Femur (tissue), 1 donor: ENCODE measurements at regions not wholly inside any gene's neighbourhood (a gene's known extent, or its start where the extent isn't known, plus 50 kb on each side); places are given as distances from the start of the nearest gene placed in this dataset.
"Not testable (repeated sequence)": the region's sequence is repeated elsewhere in the genome, so short reads cannot be mapped to it uniquely, and the experiment has no call there.

Experiments used
- DNase-seq: peaks from one replicate; pipeline ENCODE4 v3.0.0-alpha.2; 2017

DNA sequence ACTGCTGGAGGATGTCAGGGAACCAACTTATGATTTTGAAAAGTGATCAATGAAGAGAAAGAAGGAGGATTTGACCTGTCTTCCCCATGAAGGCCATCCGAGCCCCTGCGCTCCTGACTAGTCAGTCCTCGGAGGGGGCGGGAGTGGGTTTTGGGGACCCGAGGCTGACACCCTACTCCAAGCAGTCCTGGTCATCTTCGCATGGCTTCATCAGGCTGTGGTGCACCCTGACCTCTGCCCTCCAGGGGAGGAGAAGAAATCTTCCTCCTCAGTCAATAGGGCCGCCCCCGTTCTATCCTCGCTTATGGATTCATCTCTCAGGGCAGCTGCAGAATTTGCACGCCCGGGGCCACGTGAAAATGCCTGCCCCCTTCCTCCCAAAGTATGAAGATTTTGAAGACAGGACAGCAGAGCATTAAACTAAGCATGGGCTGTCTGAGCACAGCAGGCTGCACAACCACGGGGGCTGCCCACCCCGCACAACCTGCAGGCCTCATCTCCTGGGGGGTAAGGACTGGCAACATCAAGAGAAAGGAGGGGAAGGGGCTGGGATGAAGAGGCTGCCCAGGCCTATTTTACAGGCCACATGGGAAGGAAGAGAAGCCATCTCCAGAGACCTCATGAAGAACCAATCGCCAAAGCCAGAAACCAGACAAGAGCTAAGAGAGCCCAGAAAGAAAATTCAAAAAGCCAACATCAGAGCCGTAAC is 138.1 kb upstream of the PHACTR3 start:
- no peak for DNase-seq

- DNase-seq, result no peak
Observed at GRCh38 chr20:59468831-59469230, 135.5 kb upstream of the PHACTR3 start.

- no peak for DNase-seq
Observed at GRCh38 chr20:59469267-59470252, 134.8 kb upstream of the PHACTR3 start.

DNA sequence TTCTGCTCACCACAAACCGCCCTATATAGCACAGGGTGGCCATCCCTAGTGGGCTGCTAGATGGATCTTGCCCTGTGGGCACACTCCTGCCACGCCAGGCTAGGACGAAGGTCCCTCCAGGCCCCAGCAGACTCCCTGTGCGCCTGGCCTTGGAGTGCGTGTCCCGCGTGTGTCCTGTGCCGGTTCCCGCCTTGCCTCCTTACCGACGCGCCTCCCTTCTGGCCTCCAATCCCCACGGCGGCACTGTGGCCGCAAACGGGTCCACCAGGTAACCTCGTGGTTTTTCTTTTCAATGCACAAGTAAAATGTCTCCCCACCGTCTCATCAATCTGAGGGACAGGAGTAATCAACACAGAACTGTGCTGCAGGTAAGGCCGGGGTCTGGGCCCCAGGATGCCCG is 133.8 kb upstream of the PHACTR3 start:
- DNase-seq, result no peak

DNA sequence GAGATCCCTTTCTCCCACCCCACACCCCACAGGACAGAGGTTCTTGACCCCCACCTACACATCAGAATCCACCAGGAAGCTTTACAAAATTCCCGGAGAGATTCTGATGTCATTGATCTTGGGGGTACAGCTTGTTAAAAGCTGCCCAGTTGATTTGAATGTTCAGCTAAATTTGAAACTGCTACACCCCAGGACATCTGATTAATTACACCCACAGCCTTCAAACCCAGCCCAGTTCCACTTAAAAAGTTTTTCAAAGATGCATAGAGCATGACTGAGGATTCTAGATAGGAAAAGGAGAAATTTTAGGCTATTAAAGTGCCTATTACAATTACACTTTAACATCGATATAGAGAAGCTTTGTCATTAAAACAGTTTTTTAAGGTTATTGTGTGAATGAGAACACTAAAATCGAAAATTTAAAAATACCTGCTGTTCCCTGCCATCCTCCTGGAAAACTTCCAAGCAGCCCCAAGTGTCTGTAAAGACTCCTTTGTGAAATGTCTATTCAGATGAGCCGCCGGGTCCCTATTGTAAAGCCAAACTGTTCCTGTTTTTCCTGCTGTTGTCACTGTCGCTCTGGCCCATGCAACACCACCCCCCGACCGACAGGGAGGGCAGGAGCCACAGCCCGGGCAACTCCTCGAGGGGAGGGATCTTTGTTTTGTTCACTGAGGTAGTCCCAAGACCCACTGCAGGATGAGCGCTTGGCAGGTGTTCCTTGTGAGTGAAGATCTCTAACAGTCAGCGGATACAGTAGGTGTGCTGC is 132.5 kb upstream of the PHACTR3 start:
- DNase-seq, result no peak

GRCh38 chr20:59473742-59474141 is 130.6 kb upstream of the PHACTR3 start:
- no peak for DNase-seq

- DNase-seq, result no peak
Observed at GRCh38 chr20:59481067-59481466, 123.3 kb upstream of the PHACTR3 start.

DNA sequence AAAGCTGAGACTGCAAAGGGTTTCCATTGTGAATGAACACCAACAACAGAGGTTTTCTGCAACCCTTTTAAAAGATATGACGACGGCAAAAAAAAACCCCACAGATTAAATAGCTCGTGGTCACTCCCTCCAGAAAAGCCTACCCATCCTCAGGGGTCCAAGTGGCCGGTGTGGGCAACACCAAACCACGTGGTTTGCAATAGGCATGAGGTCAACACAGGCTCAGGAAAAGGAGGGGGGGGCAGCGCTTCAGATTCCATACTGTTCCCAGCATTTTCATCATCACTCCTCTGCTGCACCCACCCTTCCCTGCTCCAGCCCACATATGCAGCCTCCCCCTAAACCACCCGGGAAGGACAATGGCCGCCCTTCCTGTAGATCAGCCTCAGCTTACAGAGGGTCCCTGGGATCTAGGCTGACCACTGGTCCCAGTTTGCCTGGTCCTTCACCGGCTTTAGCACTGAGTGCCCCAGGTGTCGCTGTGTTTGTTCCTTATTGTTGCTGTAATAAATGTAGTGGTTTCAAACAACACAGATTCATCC is 122.8 kb upstream of the PHACTR3 start:
- no peak for DNase-seq

DNA sequence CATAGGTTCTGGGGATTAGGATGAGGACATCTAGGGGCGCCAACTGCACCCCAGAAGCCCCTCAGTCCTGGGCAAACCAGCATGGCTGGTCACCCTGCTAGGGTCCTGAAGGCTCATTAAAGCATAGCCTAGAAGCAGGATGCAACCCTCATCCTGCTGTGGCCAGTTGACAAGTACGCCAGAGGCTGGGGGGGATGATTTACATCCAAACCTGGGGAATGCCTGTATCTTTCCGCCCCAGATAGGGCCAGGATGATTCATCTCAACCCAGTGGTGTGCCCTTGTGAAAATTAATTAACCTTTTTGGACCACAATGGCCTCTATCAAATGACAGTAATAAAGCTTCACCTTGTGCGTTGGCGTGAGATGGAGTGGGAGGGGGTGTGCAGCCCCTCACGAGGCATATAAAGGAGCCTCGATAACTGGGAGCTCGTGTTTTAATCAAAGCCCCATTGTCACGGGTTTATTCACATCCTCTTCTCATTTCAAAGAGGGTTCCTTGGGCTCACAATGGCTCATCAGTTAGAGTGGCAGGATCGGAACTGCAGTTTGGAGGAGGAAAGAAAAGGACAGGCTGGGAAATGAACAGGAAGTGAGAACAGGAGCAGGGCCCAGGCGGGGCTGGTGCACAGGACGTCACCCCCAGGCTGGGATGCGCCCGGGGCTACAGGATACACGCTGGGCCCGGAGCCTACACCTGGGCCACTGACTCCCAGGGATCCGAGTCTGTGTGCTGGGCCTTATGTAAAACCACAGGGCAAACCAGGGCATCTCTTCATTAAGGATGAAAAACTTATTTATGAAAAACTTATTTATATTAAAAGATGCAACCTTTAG is 121.8 kb upstream of the PHACTR3 start:
- no peak for DNase-seq

- no peak for DNase-seq
Observed at GRCh38 chr20:59483481-59483880, 120.9 kb upstream of the PHACTR3 start.

DNA sequence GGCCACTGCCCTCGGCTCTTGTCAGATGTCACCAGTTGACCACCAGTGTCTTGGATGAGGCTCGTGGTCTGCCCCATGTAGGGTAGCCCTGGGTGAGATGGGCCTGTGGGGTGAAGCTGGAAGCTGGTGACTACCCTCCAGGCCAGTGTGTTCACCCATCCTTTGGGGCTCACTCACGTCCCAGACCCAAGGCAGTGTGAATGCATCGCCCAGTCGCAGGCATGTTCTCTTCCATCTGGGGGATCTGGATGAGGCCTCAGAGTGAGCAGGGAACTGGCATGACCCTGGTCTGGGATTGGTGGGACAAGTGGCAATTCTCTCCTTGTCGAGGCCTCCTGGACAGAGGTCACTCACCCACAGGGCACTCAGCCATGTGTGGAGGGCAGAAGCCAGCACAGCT is 120.1 kb upstream of the PHACTR3 start:
- DNase-seq, result no peak

DNA sequence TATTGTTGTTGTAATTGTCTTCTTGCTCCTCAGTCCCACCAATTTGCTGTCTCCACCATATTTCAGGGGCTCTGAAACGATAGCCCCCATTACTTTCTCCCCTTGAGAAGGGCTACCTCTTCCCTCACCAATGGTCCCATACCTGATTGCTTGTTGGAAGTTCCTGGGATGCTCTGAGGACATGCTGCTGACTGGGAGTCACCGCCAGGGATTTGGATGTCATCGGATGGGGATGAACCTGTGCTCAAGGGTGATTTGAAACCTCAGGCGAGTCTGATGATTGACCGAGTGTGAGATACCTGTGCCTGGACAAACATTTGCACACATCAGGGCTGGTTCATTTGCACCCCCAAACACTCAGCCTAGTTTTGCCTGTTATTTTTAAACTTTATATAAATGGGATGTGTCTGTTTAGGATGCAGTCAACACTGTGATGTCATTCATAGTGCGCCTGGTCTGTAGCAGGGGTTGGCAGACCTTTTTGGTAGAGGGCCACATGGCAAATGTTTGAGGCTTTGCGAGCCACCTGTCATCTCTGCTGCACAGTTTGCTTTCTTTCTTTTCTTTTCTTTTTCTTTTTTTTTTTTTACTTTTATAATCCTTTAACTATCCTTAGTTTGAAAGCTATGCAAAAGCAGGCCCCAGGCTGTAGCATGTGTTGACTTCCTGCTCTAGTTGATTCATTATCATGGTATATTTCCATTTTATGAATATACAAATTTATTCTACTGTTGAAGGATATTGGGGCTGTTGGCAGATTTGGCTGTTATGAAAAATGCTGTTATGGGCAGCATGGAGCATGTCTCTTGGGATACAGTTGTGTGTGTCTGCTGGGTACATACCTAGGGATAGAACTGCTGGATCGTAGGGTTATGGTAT is 118.5 kb upstream of the PHACTR3 start:
- peak; percentile 40 for DNase-seq

GRCh38 chr20:59488459-59488858 is 115.9 kb upstream of the PHACTR3 start:
- not testable (repeated sequence) for DNase-seq

- DNase-seq, result not testable (repeated sequence)
Observed at GRCh38 chr20:59490196-59491004, 113.9 kb upstream of the PHACTR3 start.

DNA sequence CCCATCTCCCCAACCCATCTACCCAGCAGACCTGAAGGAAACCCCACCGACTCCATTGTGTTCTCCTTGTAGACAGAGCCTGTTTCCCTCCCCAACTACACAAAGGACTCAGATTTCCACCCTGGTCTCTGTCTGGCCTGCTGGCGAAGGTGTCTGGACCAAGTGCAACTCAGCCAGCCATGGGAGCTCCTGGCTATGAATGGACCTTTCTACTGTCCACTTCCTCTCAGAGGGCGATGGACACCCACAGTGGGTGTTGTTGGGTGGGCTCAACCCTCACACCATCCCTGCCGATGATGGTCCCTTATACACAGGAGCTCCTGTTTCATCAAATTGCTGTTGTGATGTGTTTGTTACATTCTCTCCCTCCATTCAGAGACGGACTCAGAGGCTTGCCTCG is 112.5 kb upstream of the PHACTR3 start:
- DNase-seq, result no peak

DNA sequence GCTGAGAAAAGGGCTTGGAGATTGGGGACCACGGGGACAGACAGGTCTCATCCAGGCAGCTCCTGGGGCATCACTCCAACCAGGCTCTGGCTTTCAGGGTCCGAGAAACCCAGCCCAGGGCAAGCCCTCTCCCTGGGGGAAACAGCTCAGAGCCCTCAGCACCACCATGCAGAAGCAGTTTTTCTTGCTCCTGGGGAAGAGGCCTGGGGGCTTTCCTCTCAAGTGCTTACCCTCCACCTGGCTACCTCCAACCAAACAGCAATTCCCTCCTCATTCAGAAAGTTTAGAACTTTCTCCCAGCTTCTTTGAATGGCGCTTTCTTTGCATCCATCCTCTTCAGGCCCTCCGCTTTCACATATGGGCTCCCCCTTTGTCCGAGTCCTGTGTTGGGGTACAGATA is 110.4 kb upstream of the PHACTR3 start:
- no peak for DNase-seq

GRCh38 chr20:59495166-59495565 is 109.2 kb upstream of the PHACTR3 start:
- no peak for DNase-seq

DNA sequence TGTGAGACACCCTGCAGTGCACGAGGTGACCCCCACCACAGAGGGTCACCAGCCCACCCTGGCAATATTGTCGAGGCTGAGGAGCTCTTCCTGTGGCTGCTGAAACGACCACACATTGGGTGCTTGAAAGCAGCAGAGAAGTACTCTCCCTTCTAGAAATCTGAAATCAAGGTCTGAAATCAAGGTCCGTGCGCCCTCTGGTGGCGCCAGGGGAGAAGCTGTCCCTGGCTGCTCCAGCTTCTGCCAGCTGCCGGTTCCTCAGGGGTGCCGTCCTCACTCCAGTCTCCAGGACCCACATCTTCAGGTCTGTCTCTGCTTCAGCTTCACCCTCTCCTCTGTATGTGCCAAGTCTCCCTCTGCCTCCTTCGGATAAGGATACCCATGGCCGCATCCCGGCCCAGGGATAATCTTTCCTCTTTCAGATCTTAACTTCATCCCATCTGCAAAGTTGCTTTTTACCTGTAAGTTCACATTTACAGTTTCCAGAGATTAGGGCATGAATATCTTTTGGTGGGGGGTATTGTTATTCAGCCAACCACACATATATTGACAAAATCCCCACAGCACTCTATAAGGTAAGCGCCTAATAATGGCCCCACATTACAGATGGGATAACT is 108.3 kb upstream of the PHACTR3 start:
- peak; percentile 86 for DNase-seq

DNA sequence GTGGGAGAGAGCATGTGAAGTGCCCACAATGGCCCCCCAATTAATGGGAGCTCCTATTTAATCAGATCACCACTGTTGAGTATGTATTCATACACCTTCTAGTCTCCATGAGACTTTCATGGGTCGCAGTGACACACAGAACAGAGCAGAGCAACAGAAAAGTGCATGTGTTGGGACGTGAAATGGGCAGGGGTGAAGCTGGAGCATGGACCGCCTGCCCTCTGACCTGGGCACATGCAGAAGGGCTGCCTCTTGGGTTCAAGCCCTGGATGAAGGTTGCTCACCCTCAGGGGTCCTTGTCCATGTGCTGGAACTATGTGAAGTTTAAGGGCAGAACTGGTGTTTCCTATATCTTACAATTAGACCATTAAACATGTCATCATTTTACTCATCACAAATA is 106.0 kb upstream of the PHACTR3 start:
- DNase-seq, result no peak

- DNase-seq, result no peak
Observed at GRCh38 chr20:59499863-59500262, 104.5 kb upstream of the PHACTR3 start.
